ENCODE measurements at regions not wholly inside any gene's neighbourhood (a gene's known extent, or its start where the extent isn't known, plus 50 kb on each side); places are given as distances from the start of the nearest gene placed in this dataset.

DNA sequence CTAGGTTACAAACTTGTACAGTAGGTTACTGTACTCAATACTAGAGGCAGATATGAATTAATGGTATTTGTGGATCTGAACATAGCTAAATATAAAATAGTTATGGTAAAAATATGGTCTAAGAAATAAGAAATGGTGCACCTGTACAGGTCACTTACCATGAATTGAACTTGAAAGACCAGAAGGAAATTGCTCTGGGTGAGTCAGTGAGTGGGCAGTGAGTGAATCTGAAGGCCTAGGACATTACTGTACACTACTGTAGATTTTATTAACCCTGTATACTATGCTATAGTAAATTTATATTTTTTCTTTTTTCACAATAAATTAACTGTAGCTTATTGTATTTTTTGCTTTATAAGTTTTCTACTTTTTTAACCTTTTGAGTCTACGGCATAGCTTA lies 1020.4 kb downstream of the CDH18 start:
- no peak for ATAC-seq

DNA sequence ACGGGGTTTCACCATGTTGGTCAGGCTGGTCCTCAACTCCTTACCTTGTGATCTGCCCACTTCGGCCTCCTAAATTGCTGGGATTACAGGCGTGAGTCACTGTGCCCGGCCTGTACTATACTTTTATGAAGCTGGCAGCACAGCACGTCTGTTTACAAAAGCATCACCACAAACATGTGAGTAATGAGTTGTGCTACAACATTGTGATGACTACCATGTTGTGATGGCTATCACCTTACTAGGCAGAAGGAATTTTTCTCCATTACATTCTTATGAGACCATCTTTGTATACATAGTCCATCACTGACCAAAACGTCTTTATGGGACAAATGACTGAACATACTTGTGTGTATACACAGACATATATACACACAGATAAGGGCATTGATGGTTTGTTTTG lies 1019.0 kb downstream of the CDH18 start:
- DNase-seq (ENCODE audit: missing footprints), result no peak
- no peak for ATAC-seq
- intact Hi-C loops (cut with DNase I), result no loop called here

More for the DNA sequence above, 1020.4 kb downstream of the CDH18 start:
- intact Hi-C loops (cut with DNase I), result no loop called here
- no peak for DNase-seq (ENCODE audit: missing footprints)

DNA sequence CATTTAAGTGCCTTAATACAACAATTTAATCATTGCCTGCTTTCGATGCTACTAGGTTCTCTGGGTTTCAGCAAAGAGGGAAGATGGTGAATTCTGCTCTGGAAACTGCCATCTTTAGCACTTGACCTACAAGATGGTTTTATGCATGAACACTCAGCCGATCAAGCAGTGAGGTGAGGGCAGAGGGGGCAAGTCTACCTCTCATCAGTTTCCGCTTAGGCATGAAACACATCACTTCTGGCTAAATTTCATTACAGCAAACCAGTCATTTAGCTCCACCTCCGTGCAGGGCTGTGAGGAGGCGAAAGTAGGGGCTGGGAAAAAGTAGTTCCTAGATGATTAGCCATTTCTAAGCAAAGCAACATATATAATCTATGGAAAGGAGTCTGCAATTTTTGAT lies 1018.0 kb downstream of the CDH18 start:
- no peak for ATAC-seq
- no peak for DNase-seq (ENCODE audit: missing footprints)
- intact Hi-C loops (cut with DNase I), result no loop called here

DNA sequence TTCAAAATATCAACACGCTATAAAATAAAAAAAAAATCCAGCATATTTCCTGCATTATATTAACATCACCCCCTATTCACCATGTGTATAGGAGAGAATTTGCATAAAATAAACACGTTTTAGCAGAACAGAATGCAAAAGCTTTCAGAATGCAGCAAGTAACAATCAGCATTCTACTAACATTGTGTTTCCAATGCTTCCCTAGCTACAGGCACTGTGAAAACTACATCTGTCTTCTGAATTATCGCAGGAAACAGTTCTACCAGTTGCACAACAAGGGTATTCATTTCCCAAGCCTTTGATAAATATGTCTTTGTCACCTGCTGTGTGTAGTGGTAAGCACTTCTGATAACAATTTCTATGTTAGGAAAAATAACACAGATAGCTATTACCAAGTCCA lies 1015.8 kb downstream of the CDH18 start:
- intact Hi-C loops (cut with DNase I), result no loop called here
- ATAC-seq (no peak), DNase-seq (ENCODE audit: missing footprints) (no peak)

DNA sequence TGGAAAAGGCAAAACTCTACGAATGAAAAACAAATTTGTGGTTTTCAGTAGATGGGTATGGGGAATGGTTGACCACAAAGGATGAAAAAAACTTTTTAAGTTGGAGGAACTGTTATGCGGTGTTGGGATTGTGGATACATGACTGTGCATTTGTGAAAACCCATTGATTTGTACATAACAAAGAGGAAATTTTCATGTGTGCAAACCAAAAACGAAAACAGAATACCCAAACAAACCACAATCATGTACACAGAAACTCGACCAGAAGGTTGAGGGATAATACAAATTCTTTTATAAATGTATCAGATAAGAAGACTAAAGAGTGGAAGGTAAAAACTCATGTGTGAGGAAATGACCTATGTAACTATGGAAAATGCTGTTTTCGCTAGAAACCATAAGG lies 1012.4 kb downstream of the CDH18 start:
- ATAC-seq, result no peak
- DNase-seq (ENCODE audit: missing footprints), result no peak
- intact Hi-C loops (cut with DNase I), result no loop called here

DNA sequence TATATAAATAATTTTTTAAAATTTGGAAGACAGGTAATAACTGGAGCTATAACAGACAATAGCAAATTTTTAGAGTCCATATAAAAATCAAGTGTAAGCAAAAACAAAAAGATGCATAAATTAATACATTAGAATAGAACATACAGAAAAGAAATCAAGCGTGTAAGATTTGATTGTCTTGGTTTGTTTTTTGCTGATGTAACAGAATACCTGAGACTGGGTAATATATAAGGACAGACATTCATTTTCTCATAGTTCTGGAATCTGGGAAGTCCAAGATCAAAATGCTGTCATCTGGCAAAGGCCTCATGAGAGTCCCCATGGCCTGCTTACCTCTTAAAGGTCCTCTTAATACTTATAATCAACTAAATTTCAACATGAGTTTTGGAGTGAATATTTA lies 1010.1 kb downstream of the CDH18 start:
- DNase-seq (ENCODE audit: missing footprints) (no peak), ATAC-seq (no peak)
- intact Hi-C loops (cut with DNase I), result no loop called here

DNA sequence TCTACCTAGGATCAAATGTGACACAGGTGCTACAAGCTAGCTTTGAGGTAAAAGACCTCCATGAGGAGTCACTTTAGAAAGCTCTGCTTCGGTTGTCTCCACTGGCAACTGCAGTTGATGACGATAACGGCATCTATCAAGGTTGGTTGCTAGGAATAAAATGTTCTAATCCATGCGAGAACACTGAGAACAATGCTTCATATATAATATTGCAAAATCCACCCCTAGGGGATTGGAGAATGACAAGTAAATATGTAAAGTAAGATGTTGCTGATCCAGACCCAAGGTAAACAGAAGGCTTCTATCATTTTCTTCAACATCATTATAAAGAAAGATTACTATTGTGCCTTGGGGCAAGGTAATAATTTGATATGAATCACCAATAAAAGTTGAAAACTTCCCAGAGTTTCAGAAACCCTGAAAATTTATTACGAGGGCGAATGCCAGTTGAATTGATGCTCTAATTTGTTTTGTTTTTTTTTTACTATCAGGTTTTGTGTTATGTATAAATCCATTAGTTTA lies 1003.4 kb downstream of the CDH18 start:
- intact Hi-C loops (cut with DNase I), result no loop called here
- DNase-seq (ENCODE audit: missing footprints) (no peak), ATAC-seq (no peak)

DNA sequence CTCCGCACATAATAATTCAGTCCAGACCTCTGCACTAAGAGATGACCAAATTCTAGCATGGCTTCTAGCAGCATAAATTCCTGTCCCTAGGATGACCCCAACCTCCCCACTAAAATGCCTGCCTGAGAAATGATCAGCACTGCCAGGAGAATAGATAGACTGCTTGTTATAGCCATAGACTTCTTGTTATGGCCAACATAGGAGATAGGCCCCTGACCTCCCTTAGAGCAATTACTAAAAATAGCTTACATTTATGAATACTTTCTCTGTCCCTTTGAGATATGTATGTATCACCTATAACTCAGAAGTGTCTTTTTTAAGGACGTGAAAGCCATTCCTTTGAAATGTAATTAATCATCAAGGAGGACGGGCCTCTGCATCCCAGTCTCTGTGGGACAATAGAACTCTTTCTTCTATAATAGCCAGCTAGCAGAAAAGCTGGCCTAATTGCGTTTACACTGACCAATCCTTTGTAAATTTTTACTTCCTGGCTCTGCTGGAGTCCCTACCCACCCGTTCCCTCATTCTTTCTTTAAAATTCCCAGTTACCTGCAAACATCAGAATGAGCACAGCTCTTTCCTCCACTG lies 1002.7 kb downstream of the CDH18 start:
- intact Hi-C loops (cut with DNase I), result no loop called here
- ATAC-seq (no peak), DNase-seq (ENCODE audit: missing footprints) (no peak)

DNA sequence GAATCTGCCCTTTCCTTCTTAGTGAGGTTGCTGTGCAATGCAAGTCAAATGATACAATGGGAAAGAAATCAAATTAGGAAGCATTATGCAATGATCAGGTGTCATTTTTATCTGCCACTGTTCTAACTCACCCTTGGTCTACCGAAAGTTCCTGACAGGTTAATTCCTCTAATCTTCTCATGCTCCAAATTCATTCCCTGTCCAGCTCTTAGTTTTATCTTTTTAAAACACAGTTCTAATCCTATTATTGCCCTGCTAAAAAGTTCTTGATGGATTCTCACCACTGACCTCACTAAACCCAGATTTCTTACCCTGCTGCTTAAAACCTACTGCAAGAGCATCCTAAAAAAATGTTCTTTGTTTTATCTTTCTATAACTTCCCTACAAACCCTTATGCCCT lies 1000.9 kb downstream of the CDH18 start:
- intact Hi-C loops (cut with DNase I), result no loop called here
- DNase-seq (ENCODE audit: missing footprints) (no peak), ATAC-seq (no peak)

DNA sequence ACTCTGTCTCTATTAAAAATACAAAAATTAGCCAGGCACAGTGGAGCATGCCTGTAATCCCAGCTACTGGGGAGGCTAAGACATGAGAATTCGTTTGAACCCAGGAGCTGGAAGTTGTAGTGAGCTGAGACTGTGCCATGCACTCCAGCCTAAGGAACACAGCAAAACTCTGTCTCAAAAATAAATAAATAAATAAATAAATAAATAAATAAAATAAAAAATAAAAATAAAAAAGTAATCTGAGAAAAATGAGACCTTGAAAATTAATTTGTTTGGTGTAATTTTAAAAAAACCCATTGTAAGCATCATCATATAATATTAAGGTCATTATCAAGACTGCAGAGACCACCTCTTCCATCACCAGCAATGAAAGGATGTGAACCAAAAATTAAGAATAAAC lies 997.1 kb downstream of the CDH18 start:
- intact Hi-C loops (cut with DNase I), result no loop called here
- ATAC-seq, result no peak
- DNase-seq (ENCODE audit: missing footprints), result no peak

DNA sequence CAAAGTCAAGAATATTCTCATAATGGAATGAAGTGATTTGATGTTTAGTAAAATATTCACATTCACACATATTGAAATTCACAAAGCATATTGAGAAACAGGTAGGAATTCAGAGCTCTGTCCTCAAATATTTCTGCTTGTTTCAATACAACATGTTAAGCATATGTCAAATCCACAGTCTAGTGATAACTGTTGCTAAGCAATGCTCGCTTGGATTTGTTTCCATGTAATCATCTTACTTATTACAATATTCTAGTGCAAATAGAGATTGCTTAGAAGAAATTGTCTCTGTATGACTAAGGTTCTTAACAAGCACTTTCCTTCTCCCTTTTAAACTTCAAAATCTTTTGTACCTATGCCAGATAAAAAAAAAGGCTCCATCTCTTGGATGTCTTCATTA lies 995.7 kb downstream of the CDH18 start:
- ATAC-seq (no peak), DNase-seq (ENCODE audit: missing footprints) (no peak)
- intact Hi-C loops (cut with DNase I), result no loop called here

DNA sequence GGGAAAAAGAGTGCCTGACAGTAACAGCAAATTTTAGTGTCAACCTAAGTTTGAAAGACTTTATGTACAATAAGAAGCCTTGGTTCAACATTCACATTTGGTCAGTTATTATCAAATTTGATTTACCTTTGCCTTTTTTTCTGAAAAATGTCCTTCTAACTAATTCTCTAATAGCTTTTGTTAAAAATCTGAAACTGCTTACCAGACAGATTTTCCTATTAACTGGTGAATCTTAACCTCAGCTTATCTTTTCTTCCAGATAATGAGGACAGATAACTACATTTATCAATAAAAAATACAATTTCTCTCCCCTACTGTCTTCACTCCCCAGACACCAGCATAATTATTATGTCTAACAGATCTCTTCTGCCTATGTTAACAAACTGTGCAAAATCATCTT lies 988.5 kb downstream of the CDH18 start:
- intact Hi-C loops (cut with DNase I), result no loop called here
- no peak for ATAC-seq
- DNase-seq (ENCODE audit: missing footprints), result no peak

DNA sequence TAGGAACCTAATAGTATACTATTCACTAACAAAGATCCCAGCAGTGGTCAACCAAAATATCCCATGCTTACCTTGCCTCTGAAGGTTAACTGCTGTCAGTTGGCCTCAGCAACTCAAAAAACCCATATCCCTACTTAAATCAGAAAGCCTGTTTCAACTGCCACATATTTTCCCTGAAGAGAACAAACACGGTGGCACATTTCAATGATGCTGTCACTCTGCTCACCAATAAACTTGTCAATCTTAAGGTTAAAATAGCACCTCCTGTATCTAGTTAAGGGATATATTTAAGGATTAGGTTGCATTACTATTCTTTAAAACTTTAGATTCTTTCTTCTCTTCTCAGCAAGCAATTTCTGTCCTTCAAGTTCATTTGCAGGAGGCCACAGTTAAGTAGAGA lies 986.9 kb downstream of the CDH18 start:
- DNase-seq (ENCODE audit: missing footprints) (no peak), ATAC-seq (no peak)
- intact Hi-C loops (cut with DNase I), result no loop called here

DNA sequence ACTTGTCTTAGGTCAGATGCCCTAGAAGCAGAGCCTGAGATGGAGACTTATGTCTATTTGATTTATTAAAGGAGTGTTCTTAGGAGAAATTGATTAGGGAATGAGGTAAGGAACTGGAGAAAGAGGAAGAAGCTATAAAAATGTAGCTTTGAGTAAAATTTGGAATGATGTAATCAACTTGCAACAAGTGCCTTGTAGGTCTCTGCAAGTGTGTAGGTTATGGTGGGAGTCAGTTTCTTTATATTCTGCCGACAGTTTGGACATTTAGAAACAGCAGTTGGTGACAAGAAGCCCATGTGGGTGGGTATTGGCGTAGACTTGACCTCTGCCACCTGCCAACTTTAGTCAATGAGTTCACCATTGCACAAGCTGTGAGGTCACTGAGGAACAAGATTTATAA lies 986.5 kb downstream of the CDH18 start:
- intact Hi-C loops (cut with DNase I), result no loop called here
- no peak for DNase-seq (ENCODE audit: missing footprints)
- no peak for ATAC-seq

DNA sequence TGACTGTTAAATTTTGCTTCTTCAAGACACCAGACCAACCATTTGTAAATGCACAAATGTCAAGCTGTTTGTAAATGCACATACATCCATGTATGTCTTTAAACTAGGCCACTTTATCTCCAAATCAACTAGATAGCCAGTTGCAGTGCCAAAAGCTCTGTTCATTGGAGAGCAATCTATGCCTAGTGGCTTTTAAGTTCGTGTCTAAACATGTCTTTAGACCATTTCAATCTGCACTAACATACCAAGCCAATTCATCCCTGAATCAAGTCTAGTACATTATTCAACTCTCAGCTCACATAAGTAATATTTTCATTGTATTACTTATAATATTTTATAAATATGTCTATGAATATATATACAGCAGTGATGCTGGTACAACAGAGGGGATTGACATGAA lies 985.9 kb downstream of the CDH18 start:
- no peak for ATAC-seq
- intact Hi-C loops (cut with DNase I), result no loop called here
- DNase-seq (ENCODE audit: missing footprints), result no peak

DNA sequence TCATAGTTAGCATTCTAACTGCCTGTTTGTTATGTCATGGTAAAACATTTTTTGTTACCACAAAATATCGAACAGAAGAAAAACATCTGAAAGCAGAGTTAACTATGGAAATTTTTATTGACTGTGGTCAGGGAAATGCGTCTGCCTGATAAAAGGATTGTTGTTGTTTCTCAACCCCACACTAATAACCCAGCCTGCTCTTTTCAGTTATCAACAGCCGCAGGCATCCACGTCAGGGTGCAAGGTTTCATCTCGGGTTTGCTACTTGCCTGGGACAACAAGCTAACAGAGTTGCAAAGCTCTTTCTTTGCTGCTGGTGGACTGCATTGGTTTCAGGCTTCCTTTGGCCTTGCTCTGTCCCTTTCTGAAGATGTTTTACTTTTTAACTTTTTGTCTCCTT lies 969.2 kb downstream of the CDH18 start:
- intact Hi-C loops (cut with DNase I), result no loop called here
- DNase-seq (ENCODE audit: missing footprints) (no peak), ATAC-seq (no peak)

DNA sequence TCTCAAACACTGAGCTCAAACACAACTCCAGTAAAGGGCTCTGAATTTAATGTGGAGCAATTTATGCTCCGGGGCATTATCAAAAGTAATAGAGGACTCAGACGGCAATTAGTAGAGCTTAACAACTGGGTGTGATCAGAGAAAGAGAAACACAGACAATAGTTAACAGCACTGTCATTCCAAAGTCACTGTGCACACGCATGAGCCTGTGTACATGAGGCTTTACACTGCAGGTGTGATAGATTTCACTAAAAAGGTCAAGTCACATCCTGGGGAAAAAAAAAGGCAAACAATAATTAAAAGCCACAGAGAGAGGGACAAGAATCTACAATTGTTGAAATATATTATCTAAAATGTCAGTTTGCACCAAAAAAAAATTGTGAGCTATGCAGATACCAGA lies 956.5 kb downstream of the CDH18 start:
- no peak for DNase-seq (ENCODE audit: missing footprints)
- intact Hi-C loops (cut with DNase I), result no loop called here
- no peak for ATAC-seq

DNA sequence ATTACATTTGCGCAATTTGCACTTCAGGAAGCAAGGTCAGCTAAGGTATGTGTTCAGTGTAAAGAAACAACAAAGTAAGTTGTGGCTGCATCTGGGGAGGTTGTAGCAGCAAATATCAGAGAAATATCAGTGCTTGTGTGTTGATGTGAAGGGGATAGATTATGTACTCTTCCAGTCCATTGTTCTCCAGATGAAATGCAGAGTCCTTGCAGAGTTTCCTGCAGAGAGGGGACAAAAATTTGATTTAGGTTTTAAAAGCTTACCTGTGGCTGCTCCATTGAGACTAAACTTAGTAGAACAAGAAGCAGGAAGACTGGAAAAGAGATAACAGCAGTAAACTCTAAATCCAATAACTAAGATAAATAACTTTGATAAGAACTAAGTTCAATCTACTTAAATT lies 952.2 kb downstream of the CDH18 start:
- DNase-seq (ENCODE audit: missing footprints) (no peak), ATAC-seq (no peak)
- intact Hi-C loops (cut with DNase I), result no loop called here

DNA sequence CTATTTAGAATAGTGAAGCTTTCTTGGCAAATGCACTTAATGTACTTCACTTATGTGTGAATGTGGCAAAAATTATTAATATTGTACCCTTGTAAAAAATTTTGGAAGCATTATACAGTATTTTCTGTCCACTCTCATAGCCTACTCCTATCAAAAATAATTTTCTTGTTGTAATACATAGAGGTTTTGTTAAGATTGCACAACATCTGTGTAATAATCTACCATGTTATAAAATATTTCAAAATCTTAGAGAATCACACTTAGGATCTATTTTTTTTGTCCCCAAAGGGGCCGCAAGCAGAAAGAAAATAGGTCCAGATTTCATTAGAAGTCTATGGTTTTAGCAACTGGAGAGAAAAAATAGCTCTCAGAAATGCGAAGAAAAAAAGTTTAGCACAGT lies 945.9 kb downstream of the CDH18 start:
- DNase-seq (ENCODE audit: missing footprints) (no peak), ATAC-seq (no peak)
- intact Hi-C loops (cut with DNase I), result no loop called here

DNA sequence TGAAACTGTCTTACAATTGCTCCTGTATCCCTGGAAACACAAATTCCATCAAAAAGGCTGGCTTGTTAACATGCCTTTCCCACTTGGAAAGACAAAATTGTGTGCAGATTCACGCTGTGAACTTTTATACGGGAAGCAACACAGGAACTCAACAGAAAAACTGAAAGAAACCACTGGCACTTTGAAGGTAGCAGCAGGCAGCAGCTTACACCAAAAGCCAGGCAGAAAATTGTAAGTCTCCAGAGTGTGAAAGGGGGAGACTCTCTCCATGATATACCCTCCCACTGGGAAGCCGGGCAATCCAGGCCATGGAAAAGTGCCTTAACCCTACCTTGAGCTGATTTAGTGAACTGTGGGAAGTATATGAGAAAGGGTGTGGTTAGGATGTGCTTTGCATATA lies 943.7 kb downstream of the CDH18 start:
- intact Hi-C loops (cut with DNase I), result no loop called here
- DNase-seq (ENCODE audit: missing footprints) (no peak), ATAC-seq (no peak)

DNA sequence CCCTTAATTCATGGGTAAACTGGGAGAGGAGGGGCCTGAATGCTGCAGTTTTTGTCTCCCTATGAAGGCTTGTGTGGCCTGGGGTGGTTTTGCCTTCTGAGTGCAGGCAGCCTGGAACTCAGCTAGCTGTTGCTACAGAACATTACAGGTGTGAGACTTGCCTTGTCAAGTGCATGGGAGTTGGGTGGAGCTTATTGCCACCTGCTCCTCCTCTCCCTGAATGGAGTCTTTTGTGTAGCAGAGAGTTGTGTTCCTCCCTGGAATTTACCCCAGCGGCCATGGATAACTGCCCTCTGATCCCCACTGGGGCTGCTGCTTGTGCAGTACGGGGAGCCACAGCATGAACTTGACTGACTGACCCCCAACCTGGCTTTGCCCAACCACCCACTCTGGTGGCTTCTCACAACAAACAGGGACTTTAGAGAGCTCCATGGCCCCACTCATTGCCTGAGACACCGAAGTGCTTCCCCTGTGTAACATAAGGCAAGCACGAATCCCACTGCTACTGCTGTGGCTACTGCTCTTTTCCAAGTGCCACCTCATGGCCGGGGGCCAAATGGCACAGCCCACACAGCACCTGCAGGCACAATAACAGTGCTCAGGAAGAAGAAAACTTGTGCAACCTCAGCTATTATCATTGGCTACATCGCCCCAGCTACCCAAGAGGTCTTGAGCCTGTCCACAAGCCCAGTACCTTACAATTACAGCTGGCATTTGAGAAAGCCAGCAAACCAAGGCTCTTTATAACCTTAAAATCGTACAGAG lies 942.9 kb downstream of the CDH18 start:
- DNase-seq (ENCODE audit: missing footprints) (no peak), ATAC-seq (no peak)
- intact Hi-C loops (cut with DNase I), result no loop called here

All from Right ventricle myocardium inferior (tissue), 1 donor.